Liver (tissue), 7 donors: ENCODE measurements at regions not wholly inside any gene's neighbourhood (a gene's known extent, or its start where the extent isn't known, plus 50 kb on each side); places are given as distances from the start of the nearest gene placed in this dataset.

Experiments
- DNase-seq: peaks from one replicate; pipeline ENCODE4 v3.0.0-alpha.2; 2017; ENCODE audit warnings: low spot score
- H3K27ac ChIP-seq, 2 donors: one replicate each; pipeline ENCODE4 v1.7.0; 2013; ENCODE audit warnings: inconsistent platforms in 2 of 2, low read length in 2 of 2, control low read depth in 1 of 2, low read depth in 1 of 2, mild to moderate bottlenecking in 1 of 2
- H3K27me3 ChIP-seq, 4 donors: one replicate each; pipeline versions ENCODE4 v1.6.1 to v1.7.0; 2013; ENCODE audit warnings: low read length in 3 of 4, inconsistent platforms in 1 of 4, mild to moderate bottlenecking in 1 of 4, moderate library complexity in 1 of 4; ENCODE audit not compliant: control insufficient read depth in 4 of 4, insufficient read depth in 4 of 4
- H3K36me3 ChIP-seq, 4 donors: one replicate each; pipeline versions ENCODE4 v1.6.1 to v1.7.0; 2013; ENCODE audit warnings: low read length in 3 of 4, mild to moderate bottlenecking in 3 of 4, low read depth in 1 of 4, moderate library complexity in 1 of 4; ENCODE audit not compliant: control insufficient read depth in 4 of 4, insufficient read depth in 3 of 4
- H3K4me1 ChIP-seq, 4 donors: one replicate each; pipeline versions ENCODE4 v1.6.1 to v1.7.0; 2013; ENCODE audit warnings: low read length in 3 of 4, mild to moderate bottlenecking in 3 of 4, moderate library complexity in 1 of 4; ENCODE audit not compliant: control insufficient read depth in 4 of 4, insufficient read depth in 4 of 4
- H3K4me3 ChIP-seq, 3 donors: one replicate each; pipeline versions ENCODE4 v1.6.1 to v1.7.0; 2013; ENCODE audit warnings: low read length in 3 of 3, control low read depth in 1 of 3, low read depth in 1 of 3, mild to moderate bottlenecking in 1 of 3
- H3K9ac ChIP-seq, 2 donors: one replicate each; pipeline ENCODE4 v1.7.0; 2013; ENCODE audit warnings: low read length in 2 of 2, mild to moderate bottlenecking in 2 of 2, moderate library complexity in 2 of 2, control low read depth in 1 of 2, low read depth in 1 of 2
- H3K9me3 ChIP-seq, 4 donors: one replicate each; pipeline versions ENCODE4 v1.6.1 to v1.7.0; 2013; ENCODE audit warnings: low read length in 3 of 4; ENCODE audit not compliant: control insufficient read depth in 4 of 4
- ATF3 ChIP-seq: IDR thresholded peaks from 2 replicates; pipeline ENCODE4 v1.6.1; 2016; ENCODE audit warnings: antibody characterized with exemption
- EGR1 ChIP-seq, 2 donors: IDR thresholded peaks; 2 replicates each; pipeline ENCODE4 v1.6.1; 2016 to 2018; ENCODE audit warnings: antibody characterized with exemption in 2 of 2, low read depth in 2 of 2
- FOXA1 ChIP-seq: IDR thresholded peaks from 2 replicates; pipeline ENCODE4 v1.6.1; 2016; ENCODE audit warnings: antibody characterized with exemption
- FOXA2 ChIP-seq: IDR thresholded peaks from 2 replicates; pipeline ENCODE4 v1.6.1; 2016; ENCODE audit warnings: antibody characterized with exemption
- GABPA ChIP-seq, 2 donors: IDR thresholded peaks in 1 of 2; conservative IDR thresholded peaks in 1 of 2; 2 replicates each; pipeline ENCODE4 v1.6.1; 2016; ENCODE audit warnings: antibody characterized with exemption in 2 of 2, mild to moderate bottlenecking in 1 of 2, moderate library complexity in 1 of 2
- HNF4A ChIP-seq, 2 donors: conservative IDR thresholded peaks; 2 replicates each; pipeline ENCODE4 v1.6.1; 2016; ENCODE audit warnings: antibody characterized with exemption in 2 of 2, mild to moderate bottlenecking in 2 of 2
- HNF4G ChIP-seq: IDR thresholded peaks from 2 replicates; pipeline ENCODE4 v1.6.1; 2016; ENCODE audit warnings: antibody characterized with exemption
- NR2F2 ChIP-seq: IDR thresholded peaks from 2 replicates; pipeline ENCODE4 v1.6.1; 2016; ENCODE audit warnings: antibody characterized with exemption
- RAD21 ChIP-seq, 2 donors: IDR thresholded peaks; 2 replicates each; pipeline ENCODE4 v1.6.1; 2016; ENCODE audit warnings: antibody characterized with exemption in 2 of 2, mild to moderate bottlenecking in 2 of 2
- REST ChIP-seq: IDR thresholded peaks from 2 replicates; pipeline ENCODE4 v1.6.1; 2016; ENCODE audit warnings: antibody characterized with exemption, mild to moderate bottlenecking
- RXRA ChIP-seq, 2 donors: IDR thresholded peaks; 2 replicates each; pipeline ENCODE4 v1.6.1; 2017 to 2018; ENCODE audit warnings: antibody characterized with exemption in 2 of 2, mild to moderate bottlenecking in 1 of 2
- SP1 ChIP-seq: IDR thresholded peaks from 2 replicates; pipeline ENCODE4 v1.6.1; 2018; ENCODE audit warnings: antibody characterized with exemption, mild to moderate bottlenecking
- TAF1 ChIP-seq: conservative IDR thresholded peaks from 2 replicates; pipeline ENCODE4 v1.6.1; 2016; ENCODE audit warnings: antibody characterized with exemption, mild to moderate bottlenecking
- ZBTB33 ChIP-seq: IDR thresholded peaks from 2 replicates; pipeline ENCODE4 v1.6.1; 2016; ENCODE audit warnings: antibody characterized with exemption
- WGBS: extraction: QIAGEN DNeasy Blood & Tissue Kit; methylation state at CpG from one replicate; pipeline ENCODE4 v1.1.7; 2013; 5-methylcytosine and 5-hydroxymethylcytosine counted together
- TF ChIP-seq, protein P1 (sequence below): IDR thresholded peaks from 2 replicates; pipeline ENCODE4 v1.6.1; 2016; ENCODE audit warnings: antibody characterized with exemption
- donor health status: healthy.
- donor health status: healthy.
- donor health status: healthy.
- donor health status: healthy.

DNA sequence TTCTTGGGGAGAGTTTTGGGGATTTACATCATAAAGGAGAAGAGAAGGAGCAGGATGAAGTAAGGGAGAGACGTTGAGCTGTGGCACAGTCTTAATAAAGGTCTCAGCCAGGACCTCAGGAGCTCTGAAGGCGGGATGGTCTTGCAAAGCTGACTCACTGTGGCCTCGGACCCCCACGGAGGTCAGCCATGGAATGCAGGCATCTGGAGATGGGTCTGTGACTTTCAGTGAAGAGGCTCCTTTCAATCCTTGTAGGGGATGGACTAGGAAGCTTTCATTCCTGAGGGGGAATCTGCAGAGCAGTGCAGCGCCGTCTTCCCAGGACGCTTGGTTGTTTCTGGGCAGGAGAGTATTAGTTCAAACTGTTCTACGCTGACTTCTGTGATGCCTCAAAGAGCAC is 65.7 kb upstream of the BASP1 start (continued):
- TF ChIP-seq, protein P1, sequence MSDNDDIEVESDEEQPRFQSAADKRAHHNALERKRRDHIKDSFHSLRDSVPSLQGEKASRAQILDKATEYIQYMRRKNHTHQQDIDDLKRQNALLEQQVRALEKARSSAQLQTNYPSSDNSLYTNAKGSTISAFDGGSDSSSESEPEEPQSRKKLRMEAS = no peak
- no peak for TF ChIP-seq ZBTB33

DNA sequence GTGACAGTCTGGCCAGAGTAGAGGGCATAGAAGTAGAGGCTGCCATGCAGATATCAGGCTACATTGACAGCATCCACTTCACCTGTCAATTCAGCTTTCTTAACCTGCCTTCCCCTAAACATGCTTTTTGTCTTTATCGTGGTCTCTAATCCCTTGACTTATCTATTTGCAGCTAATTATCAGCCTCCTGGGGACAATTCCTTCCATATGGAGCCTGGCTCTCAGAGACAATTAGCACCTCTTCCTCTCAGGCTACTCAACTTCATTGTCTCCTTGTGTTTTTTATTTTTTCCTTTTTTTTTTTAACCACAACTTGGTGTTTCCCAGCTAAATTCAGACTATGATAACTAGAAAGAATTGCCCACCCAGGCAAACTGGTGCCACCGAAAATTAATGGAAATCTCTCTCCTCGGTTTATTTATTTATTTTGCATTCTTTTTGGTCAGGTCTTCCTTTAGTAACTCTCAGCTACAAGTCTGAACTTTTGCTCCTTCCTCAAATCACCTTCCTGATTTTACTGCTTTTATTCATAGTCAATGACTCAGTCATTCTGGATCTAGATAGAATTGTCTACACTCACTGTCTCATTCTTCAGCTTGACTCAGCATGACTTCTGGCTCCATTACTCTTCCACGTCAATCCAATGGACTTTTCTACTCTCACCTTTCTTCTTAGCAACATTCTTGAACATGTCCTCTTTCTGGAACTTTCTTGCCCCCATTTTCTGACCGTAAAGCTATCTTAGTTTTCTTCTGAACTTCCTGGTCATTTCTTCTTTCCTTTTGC is 63.0 kb upstream of the BASP1 start:
- no peaks in the 10 kb centered on the region for H3K4me1 ChIP-seq
- no peak for DNase-seq

More for the DNA sequence above, 63.0 kb upstream of the BASP1 start:
- H3K36me3 ChIP-seq = no peaks in the 10 kb centered on the region
- no peak overlapping the region for H3K4me3 ChIP-seq
- H3K9ac ChIP-seq = no peak overlapping the region
- WGBS = 55% methylated on average over 5 of the region's 5 CpGs
- H3K27me3 ChIP-seq = peaks cover 0 to 4% (median 0%) of the 10 kb centered on the region in 4 donors
- TF ChIP-seq RAD21 (IDR thresholded peaks at IDR 0.05) = no peak
- no peak for TF ChIP-seq ATF3
- no peak for TF ChIP-seq HNF4G
- TF ChIP-seq ZBTB33 = no peak
- TF ChIP-seq GABPA (IDR thresholded peaks at IDR 0.05 in 1 of 2, conservative IDR thresholded peaks at IDR 0.05 in 1 of 2) = no peak
- TF ChIP-seq FOXA2 = no peak
- no peak for TF ChIP-seq REST
- no peak for TF ChIP-seq HNF4A (conservative IDR thresholded peaks at IDR 0.05)
- no peak for TF ChIP-seq SP1
- no peak for TF ChIP-seq TAF1
- TF ChIP-seq FOXA1 = no peak
- TF ChIP-seq NR2F2 = no peak
- no peak for TF ChIP-seq EGR1 (IDR thresholded peaks at IDR 0.05; ENCODE audit: low read depth in 2 of 2)
- TF ChIP-seq RXRA (IDR thresholded peaks at IDR 0.05) = no peak
- H3K27ac ChIP-seq = no peak overlapping the region
- no peaks in the 10 kb centered on the region for H3K9me3 ChIP-seq
